Activated T-helper 1 cell treated with anti-CD3 and anti-CD28 coated beads, Interleukin-12 subunit alpha, Interleukin-12 subunit beta, Interleukin-2, Interleukin-4 antibody, amounts not matched to agents 30 ng/mL and 10 ng/mL and 1 ng/mL, durations not matched to agents 14 hours and 24 hours and 36 hours (primary cell): ENCODE measurements at regions not wholly inside any gene's neighbourhood (a gene's known extent, or its start where the extent isn't known, plus 50 kb on each side); places are given as distances from the start of the nearest gene placed in this dataset.
"Not testable (repeated sequence)": the region's sequence is repeated elsewhere in the genome, so short reads cannot be mapped to it uniquely, and the experiment has no call there.

Experiments used
- DNase-seq: peaks from one replicate; pipeline ENCODE4 v3.0.0; 2021; ENCODE audit warnings: low spot score
- H3K27ac Mint-ChIP-seq: one replicate; pipeline ENCODE4 v1.8.0; 2021; ENCODE audit warnings: mild to moderate bottlenecking, mixed read lengths
- H3K27me3 Mint-ChIP-seq: one replicate; pipeline ENCODE4 v1.8.0; 2022; ENCODE audit warnings: mild to moderate bottlenecking, moderate library complexity, mixed read lengths; ENCODE audit not compliant: insufficient read depth
- H3K36me3 Mint-ChIP-seq: one replicate; pipeline ENCODE4 v1.8.0; 2021; ENCODE audit warnings: low read depth, mixed read lengths
- H3K4me1 Mint-ChIP-seq: one replicate; pipeline ENCODE4 v1.8.0; 2021; ENCODE audit warnings: low read depth, mixed read lengths
- H3K4me3 Mint-ChIP-seq: one replicate; pipeline ENCODE4 v1.8.0; 2021; ENCODE audit warnings: mild to moderate bottlenecking, moderate library complexity, mixed read lengths
- H3K9me3 Mint-ChIP-seq: one replicate; pipeline ENCODE4 v1.8.0; 2021; ENCODE audit warnings: mixed read lengths
- intact Hi-C: fragments of 100-400 bp; cut with micrococcal nuclease; formaldehyde crosslinking; loops from one replicate; pipeline ENCODE4 v1.15.1; 2024

- DNase-seq, H3K27ac Mint-ChIP-seq, H3K36me3 Mint-ChIP-seq, H3K27me3 Mint-ChIP-seq, H3K9me3 Mint-ChIP-seq, H3K4me3 Mint-ChIP-seq, H3K4me1 Mint-ChIP-seq, intact Hi-C loops: not testable (repeated sequence)
Observed at GRCh38 chr21:9036966-9037587, 1484.3 kb upstream of the TPTE start.

GRCh38 chr21:9037588-9038544 lies 1483.5 kb upstream of the TPTE start:
- H3K27me3 Mint-ChIP-seq, H3K4me1 Mint-ChIP-seq, H3K27ac Mint-ChIP-seq, H3K36me3 Mint-ChIP-seq, H3K4me3 Mint-ChIP-seq, DNase-seq, H3K9me3 Mint-ChIP-seq, intact Hi-C loops: not testable (repeated sequence)

GRCh38 chr21:9039520-9040365 lies 1481.6 kb upstream of the TPTE start:
- H3K4me1 Mint-ChIP-seq, DNase-seq, H3K27ac Mint-ChIP-seq, H3K36me3 Mint-ChIP-seq, H3K27me3 Mint-ChIP-seq, H3K4me3 Mint-ChIP-seq, H3K9me3 Mint-ChIP-seq, intact Hi-C loops: not testable (repeated sequence)

- H3K4me1 Mint-ChIP-seq, H3K27ac Mint-ChIP-seq: not testable (repeated sequence)
Observed at GRCh38 chr21:9040406-9040805, 1481.0 kb upstream of the TPTE start.

GRCh38 chr21:9041175-9041948 lies 1480.0 kb upstream of the TPTE start:
- H3K9me3 Mint-ChIP-seq, H3K36me3 Mint-ChIP-seq, intact Hi-C loops: not testable (repeated sequence)

More at GRCh38 chr21:9040406-9040805, 1481.0 kb upstream of the TPTE start:
- H3K36me3 Mint-ChIP-seq, H3K9me3 Mint-ChIP-seq, H3K4me3 Mint-ChIP-seq, H3K27me3 Mint-ChIP-seq, DNase-seq, intact Hi-C loops: not testable (repeated sequence)

GRCh38 chr21:9043089-9043488 lies 1478.3 kb upstream of the TPTE start:
- DNase-seq, H3K27me3 Mint-ChIP-seq, H3K9me3 Mint-ChIP-seq, intact Hi-C loops, H3K27ac Mint-ChIP-seq, H3K4me3 Mint-ChIP-seq, H3K4me1 Mint-ChIP-seq, H3K36me3 Mint-ChIP-seq: not testable (repeated sequence)

More at GRCh38 chr21:9041175-9041948, 1480.0 kb upstream of the TPTE start:
- H3K4me3 Mint-ChIP-seq, H3K27ac Mint-ChIP-seq, H3K27me3 Mint-ChIP-seq, DNase-seq, H3K4me1 Mint-ChIP-seq: not testable (repeated sequence)

GRCh38 chr21:9046870-9047269 lies 1474.5 kb upstream of the TPTE start:
- H3K36me3 Mint-ChIP-seq, H3K27me3 Mint-ChIP-seq, H3K27ac Mint-ChIP-seq, H3K4me1 Mint-ChIP-seq, DNase-seq, H3K4me3 Mint-ChIP-seq, intact Hi-C loops, H3K9me3 Mint-ChIP-seq: not testable (repeated sequence)

GRCh38 chr21:9067515-9067914 lies 1453.9 kb upstream of the TPTE start:
- H3K4me3 Mint-ChIP-seq, H3K27ac Mint-ChIP-seq, H3K4me1 Mint-ChIP-seq, H3K36me3 Mint-ChIP-seq, H3K27me3 Mint-ChIP-seq, intact Hi-C loops, DNase-seq, H3K9me3 Mint-ChIP-seq: not testable (repeated sequence)

GRCh38 chr21:9068622-9069021 lies 1452.8 kb upstream of the TPTE start:
- H3K27ac Mint-ChIP-seq, H3K4me1 Mint-ChIP-seq, H3K9me3 Mint-ChIP-seq, H3K36me3 Mint-ChIP-seq, DNase-seq, H3K27me3 Mint-ChIP-seq, intact Hi-C loops, H3K4me3 Mint-ChIP-seq: not testable (repeated sequence)

- H3K9me3 Mint-ChIP-seq, intact Hi-C loops, DNase-seq, H3K27ac Mint-ChIP-seq, H3K4me3 Mint-ChIP-seq, H3K36me3 Mint-ChIP-seq, H3K27me3 Mint-ChIP-seq, H3K4me1 Mint-ChIP-seq: not testable (repeated sequence)
Observed at GRCh38 chr21:9070703-9071102, 1450.7 kb upstream of the TPTE start.

- H3K27me3 Mint-ChIP-seq, H3K4me3 Mint-ChIP-seq, H3K9me3 Mint-ChIP-seq, H3K4me1 Mint-ChIP-seq, H3K36me3 Mint-ChIP-seq, H3K27ac Mint-ChIP-seq, DNase-seq, intact Hi-C loops: not testable (repeated sequence)
Observed at GRCh38 chr21:9073010-9073409, 1448.4 kb upstream of the TPTE start.

- H3K4me1 Mint-ChIP-seq, H3K4me3 Mint-ChIP-seq, H3K27ac Mint-ChIP-seq, DNase-seq, intact Hi-C loops, H3K27me3 Mint-ChIP-seq, H3K36me3 Mint-ChIP-seq, H3K9me3 Mint-ChIP-seq: not testable (repeated sequence)
Observed at GRCh38 chr21:9074772-9075171, 1446.6 kb upstream of the TPTE start.
